SK-N-SH treated with all-trans-retinoic acid at 6 μM for 48 hours (cell line): ENCODE measurements at regions not wholly inside any gene's neighbourhood (a gene's known extent, or its start where the extent isn't known, plus 50 kb on each side); places are given as distances from the start of the nearest gene placed in this dataset.

Experiments used
- ATAC-seq: fragments of 200-7000 bp; cut with Tn5 transposase; 3 replicates; pipeline ENCODE4 v1.9.1; 2020; ENCODE audit warnings: mild to moderate bottlenecking, moderate library complexity
- ARNTL ChIP-seq: fragments of 450-650 bp; formaldehyde crosslinking; IDR thresholded peaks from 2 replicates; pipeline ENCODE4 v1.5.0; 2020; ENCODE audit warnings: low read depth, mild to moderate bottlenecking, moderate library complexity, borderline replicate concordance
- BACH2 ChIP-seq: fragments of 250-450 bp; sonication (Bioruptor Pico); IDR thresholded peaks from 2 replicates; pipeline ENCODE4 v1.9.0; 2021; ENCODE audit warnings: mild to moderate bottlenecking, borderline replicate concordance
- CSDC2 ChIP-seq: fragments of 250-450 bp; sonication (Bioruptor Pico); IDR thresholded peaks from 2 replicates; pipeline ENCODE4 v1.5.0; 2020; ENCODE audit warnings: mild to moderate bottlenecking, moderate library complexity
- ESRRG ChIP-seq: fragments of 250-450 bp; sonication (Bioruptor Pico); IDR thresholded peaks from 2 replicates; pipeline ENCODE4 v1.6.1; 2021; ENCODE audit warnings: mild to moderate bottlenecking
- GLIS3 ChIP-seq: fragments of 250-450 bp; sonication (Bioruptor Pico); IDR thresholded peaks from 2 replicates; pipeline ENCODE4 v1.5.0; 2020; ENCODE audit warnings: mild to moderate bottlenecking, moderate library complexity
- OSR1 ChIP-seq: fragments of 250-450 bp; sonication (Bioruptor Pico); IDR thresholded peaks from 2 replicates; pipeline ENCODE4 v1.8.0; 2022; ENCODE audit warnings: moderate library complexity, mild to moderate bottlenecking, inconsistent platforms
- PPARA ChIP-seq: fragments of 250-450 bp; sonication (Bioruptor Pico); IDR thresholded peaks from 2 replicates; pipeline ENCODE4 v1.5.0; 2020; ENCODE audit warnings: mild to moderate bottlenecking, borderline replicate concordance
- RARB ChIP-seq: fragments of 250-450 bp; sonication (Bioruptor Pico); IDR thresholded peaks from 2 replicates; pipeline ENCODE4 v1.8.0; 2021; ENCODE audit warnings: mild to moderate bottlenecking, moderate library complexity
- SNAI2 ChIP-seq: fragments of 250-450 bp; sonication (Bioruptor Pico); IDR thresholded peaks from 2 replicates; pipeline ENCODE4 v1.5.0; 2020; ENCODE audit warnings: mild to moderate bottlenecking, moderate library complexity
- TCF4 ChIP-seq: fragments of 250-450 bp; sonication (Bioruptor Pico); IDR thresholded peaks from 2 replicates; pipeline ENCODE4 v1.8.0; 2021; ENCODE audit warnings: mild to moderate bottlenecking, moderate library complexity, borderline replicate concordance
- TOX ChIP-seq: fragments of 250-450 bp; sonication (Bioruptor Pico); IDR thresholded peaks from 2 replicates; pipeline ENCODE4 v1.8.0; 2021; ENCODE audit warnings: mild to moderate bottlenecking, moderate library complexity, borderline replicate concordance
- ZFP3 ChIP-seq: fragments of 250-450 bp; sonication (Bioruptor Pico); IDR thresholded peaks from 2 replicates; pipeline ENCODE4 v1.5.0; 2020; ENCODE audit warnings: mild to moderate bottlenecking, moderate library complexity
- ZFP30 ChIP-seq: fragments of 450-650 bp; formaldehyde crosslinking; IDR thresholded peaks from 2 replicates; pipeline ENCODE4 v1.5.0; 2022; ENCODE audit warnings: mild to moderate bottlenecking, moderate library complexity
- ZNF565 ChIP-seq: fragments of 450-650 bp; formaldehyde crosslinking; conservative IDR thresholded peaks from 2 replicates; pipeline ENCODE4 v1.5.0; 2020; ENCODE audit warnings: low read depth, mild to moderate bottlenecking, moderate library complexity
- ZNF70 ChIP-seq: fragments of 450-650 bp; formaldehyde crosslinking; IDR thresholded peaks from 2 replicates; pipeline ENCODE4 v1.5.0; 2020; ENCODE audit warnings: mild to moderate bottlenecking, moderate library complexity
- ZNF8 ChIP-seq: fragments of 450-650 bp; formaldehyde crosslinking; IDR thresholded peaks from 2 replicates; pipeline ENCODE4 v1.5.0; 2020; ENCODE audit warnings: mild to moderate bottlenecking, moderate library complexity
- TF ChIP-seq, protein P1 (sequence below): fragments of 250-450 bp; sonication (Bioruptor Pico); IDR thresholded peaks from 2 replicates; pipeline ENCODE4 v1.5.1; 2021; ENCODE audit warnings: mild to moderate bottlenecking, moderate library complexity
- TF ChIP-seq, protein P2 (sequence below): fragments of 250-450 bp; sonication (Bioruptor Pico); IDR thresholded peaks from 2 replicates; pipeline ENCODE4 v1.5.1; 2020; ENCODE audit warnings: low read depth, mild to moderate bottlenecking, moderate library complexity
- TF ChIP-seq, protein P3 (sequence below): fragments of 250-450 bp; sonication (Bioruptor Pico); IDR thresholded peaks from 2 replicates; pipeline ENCODE4 v1.8.0; 2021; ENCODE audit warnings: low read depth, mild to moderate bottlenecking, moderate library complexity, borderline replicate concordance
- TF ChIP-seq, protein P4 (sequence below): fragments of 250-450 bp; sonication (Bioruptor Pico); IDR thresholded peaks from 2 replicates; pipeline ENCODE4 v1.5.0; 2020; ENCODE audit warnings: mild to moderate bottlenecking, moderate library complexity

DNA sequence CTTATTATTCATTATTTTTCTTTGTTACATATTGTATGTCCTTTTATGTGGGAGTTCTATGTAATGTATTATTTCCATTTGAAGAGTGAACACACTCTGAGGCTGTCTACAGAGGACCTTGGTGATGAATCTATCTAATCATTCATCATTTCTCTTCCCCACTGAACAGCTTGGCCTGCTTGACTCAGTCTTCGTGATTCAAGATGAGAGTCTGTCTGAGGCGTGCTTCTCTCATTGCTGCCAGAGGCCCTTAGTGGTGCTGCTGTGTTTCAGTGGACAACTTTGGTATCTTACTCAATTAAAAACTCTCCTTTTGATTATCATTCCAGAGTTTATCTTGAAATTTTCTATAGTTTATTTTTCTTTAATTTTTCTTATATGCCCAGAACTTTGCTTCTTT is 318.1 kb upstream of the DAB2 start:
- ATAC-seq = no peak
- no peak for TF ChIP-seq ZNF70 (CRISPR knock-in tag)
- TF ChIP-seq ZNF8 (CRISPR knock-in tag) = no peak
- TF ChIP-seq TCF4 (CRISPR knock-in tag) = no peak
- no peak for TF ChIP-seq ZFP3 (CRISPR knock-in tag)
- TF ChIP-seq, protein P1, sequence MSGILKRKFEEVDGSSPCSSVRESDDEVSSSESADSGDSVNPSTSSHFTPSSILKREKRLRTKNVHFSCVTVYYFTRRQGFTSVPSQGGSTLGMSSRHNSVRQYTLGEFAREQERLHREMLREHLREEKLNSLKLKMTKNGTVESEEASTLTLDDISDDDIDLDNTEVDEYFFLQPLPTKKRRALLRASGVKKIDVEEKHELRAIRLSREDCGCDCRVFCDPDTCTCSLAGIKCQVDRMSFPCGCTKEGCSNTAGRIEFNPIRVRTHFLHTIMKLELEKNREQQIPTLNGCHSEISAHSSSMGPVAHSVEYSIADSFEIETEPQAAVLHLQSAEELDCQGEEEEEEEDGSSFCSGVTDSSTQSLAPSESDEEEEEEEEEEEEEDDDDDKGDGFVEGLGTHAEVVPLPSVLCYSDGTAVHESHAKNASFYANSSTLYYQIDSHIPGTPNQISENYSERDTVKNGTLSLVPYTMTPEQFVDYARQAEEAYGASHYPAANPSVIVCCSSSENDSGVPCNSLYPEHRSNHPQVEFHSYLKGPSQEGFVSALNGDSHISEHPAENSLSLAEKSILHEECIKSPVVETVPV (CRISPR knock-in tag) = no peak
- TF ChIP-seq GLIS3 = no peak
- TF ChIP-seq, protein P2, sequence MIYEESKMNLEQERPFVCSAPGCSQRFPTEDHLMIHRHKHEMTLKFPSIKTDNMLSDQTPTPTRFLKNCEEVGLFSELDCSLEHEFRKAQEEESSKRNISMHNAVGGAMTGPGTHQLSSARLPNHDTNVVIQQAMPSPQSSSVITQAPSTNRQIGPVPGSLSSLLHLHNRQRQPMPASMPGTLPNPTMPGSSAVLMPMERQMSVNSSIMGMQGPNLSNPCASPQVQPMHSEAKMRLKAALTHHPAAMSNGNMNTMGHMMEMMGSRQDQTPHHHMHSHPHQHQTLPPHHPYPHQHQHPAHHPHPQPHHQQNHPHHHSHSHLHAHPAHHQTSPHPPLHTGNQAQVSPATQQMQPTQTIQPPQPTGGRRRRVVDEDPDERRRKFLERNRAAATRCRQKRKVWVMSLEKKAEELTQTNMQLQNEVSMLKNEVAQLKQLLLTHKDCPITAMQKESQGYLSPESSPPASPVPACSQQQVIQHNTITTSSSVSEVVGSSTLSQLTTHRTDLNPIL (CRISPR knock-in tag) = no peak
- no peak for TF ChIP-seq PPARA (CRISPR knock-in tag)
- TF ChIP-seq BACH2 (CRISPR knock-in tag) = no peak
- no peak for TF ChIP-seq ESRRG (CRISPR knock-in tag)
- TF ChIP-seq, protein P3, sequence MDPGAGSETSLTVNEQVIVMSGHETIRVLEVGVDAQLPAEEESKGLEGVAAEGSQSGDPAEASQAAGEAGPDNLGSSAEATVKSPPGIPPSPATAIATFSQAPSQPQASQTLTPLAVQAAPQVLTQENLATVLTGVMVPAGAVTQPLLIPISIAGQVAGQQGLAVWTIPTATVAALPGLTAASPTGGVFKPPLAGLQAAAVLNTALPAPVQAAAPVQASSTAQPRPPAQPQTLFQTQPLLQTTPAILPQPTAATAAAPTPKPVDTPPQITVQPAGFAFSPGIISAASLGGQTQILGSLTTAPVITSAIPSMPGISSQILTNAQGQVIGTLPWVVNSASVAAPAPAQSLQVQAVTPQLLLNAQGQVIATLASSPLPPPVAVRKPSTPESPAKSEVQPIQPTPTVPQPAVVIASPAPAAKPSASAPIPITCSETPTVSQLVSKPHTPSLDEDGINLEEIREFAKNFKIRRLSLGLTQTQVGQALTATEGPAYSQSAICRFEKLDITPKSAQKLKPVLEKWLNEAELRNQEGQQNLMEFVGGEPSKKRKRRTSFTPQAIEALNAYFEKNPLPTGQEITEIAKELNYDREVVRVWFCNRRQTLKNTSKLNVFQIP (CRISPR knock-in tag) = no peak
- TF ChIP-seq SNAI2 = no peak
- TF ChIP-seq ZFP30 (CRISPR knock-in tag) = no peak

DNA sequence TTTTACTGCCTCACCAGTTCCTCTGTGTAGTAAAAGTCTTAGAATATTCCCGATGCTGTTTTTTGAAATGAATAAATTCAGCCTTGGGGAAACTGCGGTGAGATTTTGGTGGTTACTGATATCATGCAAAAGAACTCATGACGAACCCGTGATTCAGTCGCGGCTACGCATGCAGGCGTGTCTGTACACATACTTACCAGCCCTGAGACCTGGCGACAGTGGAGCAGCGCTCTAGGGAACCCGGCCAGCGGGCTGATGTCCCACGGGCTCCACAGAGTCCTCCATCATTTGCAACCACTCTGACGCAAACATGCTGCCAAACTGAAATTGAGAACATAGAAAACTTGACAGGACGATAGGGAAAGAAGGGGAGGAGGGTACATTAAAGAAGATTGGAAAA is 315.6 kb upstream of the DAB2 start:
- ATAC-seq = no peak
- no peak for TF ChIP-seq ZNF565 (CRISPR knock-in tag)
- no peak for TF ChIP-seq CSDC2 (CRISPR knock-in tag)
- TF ChIP-seq, protein P3 (CRISPR knock-in tag) = no peak
- TF ChIP-seq PPARA (CRISPR knock-in tag) = no peak
- no peak for TF ChIP-seq TOX
- no peak for TF ChIP-seq ESRRG (CRISPR knock-in tag)
- no peak for TF ChIP-seq ARNTL
- no peak for TF ChIP-seq RARB (CRISPR knock-in tag)
- TF ChIP-seq BACH2 (CRISPR knock-in tag) = no peak
- TF ChIP-seq GLIS3 = no peak

DNA sequence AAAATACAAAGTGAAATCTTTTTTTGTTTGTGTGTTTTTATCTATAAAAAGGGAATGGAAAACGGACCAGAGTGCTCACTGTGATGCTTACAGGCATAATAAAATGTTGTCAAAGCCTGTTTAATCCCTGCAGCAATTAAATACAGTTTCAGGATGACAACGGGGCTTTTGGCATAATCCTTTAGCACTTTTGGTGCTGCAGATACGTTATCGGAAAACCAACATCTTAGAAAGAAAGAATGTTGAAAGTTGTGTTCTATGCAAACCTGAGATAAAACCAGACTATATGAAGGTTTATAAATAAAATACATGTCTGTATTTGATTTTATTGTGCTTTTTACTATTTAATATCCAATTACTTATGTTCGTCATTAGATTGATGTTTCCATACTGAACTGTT is 307.4 kb upstream of the DAB2 start:
- no peak for ATAC-seq
- TF ChIP-seq, protein P3 (CRISPR knock-in tag) = no peak
- TF ChIP-seq, protein P1 (CRISPR knock-in tag) = no peak

DNA sequence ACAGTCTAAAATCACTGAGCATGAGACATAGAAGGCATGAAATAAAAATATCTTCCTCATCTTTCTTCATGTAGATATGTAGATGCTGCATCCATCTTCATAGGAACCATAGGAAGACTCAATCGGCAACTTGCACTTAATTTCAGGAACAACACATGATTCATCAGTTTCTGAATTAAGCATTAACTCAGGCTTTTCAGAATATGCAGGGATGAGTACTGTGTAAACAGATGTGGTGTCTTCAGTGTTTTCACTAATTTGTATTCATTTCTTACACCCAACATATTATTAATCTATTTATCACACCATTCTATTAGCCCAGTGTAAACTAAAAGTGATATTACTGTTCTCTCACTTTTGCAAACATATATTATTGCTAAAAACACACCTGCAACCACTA is 305.9 kb upstream of the DAB2 start:
- no peak for ATAC-seq
- no peak for TF ChIP-seq ZFP30 (CRISPR knock-in tag)
- no peak for TF ChIP-seq ESRRG (CRISPR knock-in tag)
- TF ChIP-seq TCF4 (CRISPR knock-in tag) = no peak
- no peak for TF ChIP-seq SNAI2
- TF ChIP-seq, protein P1 (CRISPR knock-in tag) = no peak
- TF ChIP-seq PPARA (CRISPR knock-in tag) = no peak
- TF ChIP-seq, protein P2 (CRISPR knock-in tag) = no peak
- TF ChIP-seq ZNF565 (CRISPR knock-in tag) = no peak
- TF ChIP-seq, protein P4, sequence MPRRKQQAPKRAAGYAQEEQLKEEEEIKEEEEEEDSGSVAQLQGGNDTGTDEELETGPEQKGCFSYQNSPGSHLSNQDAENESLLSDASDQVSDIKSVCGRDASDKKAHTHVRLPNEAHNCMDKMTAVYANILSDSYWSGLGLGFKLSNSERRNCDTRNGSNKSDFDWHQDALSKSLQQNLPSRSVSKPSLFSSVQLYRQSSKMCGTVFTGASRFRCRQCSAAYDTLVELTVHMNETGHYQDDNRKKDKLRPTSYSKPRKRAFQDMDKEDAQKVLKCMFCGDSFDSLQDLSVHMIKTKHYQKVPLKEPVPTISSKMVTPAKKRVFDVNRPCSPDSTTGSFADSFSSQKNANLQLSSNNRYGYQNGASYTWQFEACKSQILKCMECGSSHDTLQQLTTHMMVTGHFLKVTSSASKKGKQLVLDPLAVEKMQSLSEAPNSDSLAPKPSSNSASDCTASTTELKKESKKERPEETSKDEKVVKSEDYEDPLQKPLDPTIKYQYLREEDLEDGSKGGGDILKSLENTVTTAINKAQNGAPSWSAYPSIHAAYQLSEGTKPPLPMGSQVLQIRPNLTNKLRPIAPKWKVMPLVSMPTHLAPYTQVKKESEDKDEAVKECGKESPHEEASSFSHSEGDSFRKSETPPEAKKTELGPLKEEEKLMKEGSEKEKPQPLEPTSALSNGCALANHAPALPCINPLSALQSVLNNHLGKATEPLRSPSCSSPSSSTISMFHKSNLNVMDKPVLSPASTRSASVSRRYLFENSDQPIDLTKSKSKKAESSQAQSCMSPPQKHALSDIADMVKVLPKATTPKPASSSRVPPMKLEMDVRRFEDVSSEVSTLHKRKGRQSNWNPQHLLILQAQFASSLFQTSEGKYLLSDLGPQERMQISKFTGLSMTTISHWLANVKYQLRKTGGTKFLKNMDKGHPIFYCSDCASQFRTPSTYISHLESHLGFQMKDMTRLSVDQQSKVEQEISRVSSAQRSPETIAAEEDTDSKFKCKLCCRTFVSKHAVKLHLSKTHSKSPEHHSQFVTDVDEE = no peak
- TF ChIP-seq BACH2 (CRISPR knock-in tag) = no peak
- TF ChIP-seq OSR1 = no peak
